PC-3 (cell line): ENCODE measurements at regions not wholly inside any gene's neighbourhood (a gene's known extent, or its start where the extent isn't known, plus 50 kb on each side); places are given as distances from the start of the nearest gene placed in this dataset.

Experiments used
- ATAC-seq: fragments of 200-7000 bp; cut with Tn5 transposase; 2 replicates; pipeline ENCODE4 v1.9.1; 2020; ENCODE audit warnings: mild to moderate bottlenecking, moderate library complexity
- BruUV-seq: library from RNA; stranded (reverse); fragments of 400-500 nt; replicated peaks from 2 replicates; lab custom pipeline; 2021; lab: Mats Ljungman, UMichigan
- CTCF ChIA-PET: fragments of 300-600 bp; sonication (Branson Sonifier 250); formaldehyde crosslinking; loops from one replicate; lab custom pipeline; 2022; ENCODE audit warnings: antibody characterized with exemption; lab: Charles Lee
- POLR2A ChIA-PET: fragments of 300-600 bp; sonication (Branson Sonifier 250); formaldehyde crosslinking; loops from one replicate; lab custom pipeline; 2022; ENCODE audit warnings: antibody characterized with exemption; ENCODE audit not compliant: unreplicated experiment; lab: Charles Lee
- DNase-seq: peaks from one replicate; pipeline ENCODE4 v3.0.0-alpha.2; 2015
- H2AFZ ChIP-seq: fragments of 300-600 bp; sonication (generic); 2 replicates; pipeline ENCODE4 v1.6.0; 2016; ENCODE audit warnings: antibody characterized with exemption, low read length
- H3F3A ChIP-seq: fragments of 300-600 bp; sonication (generic); one replicate; pipeline ENCODE4 v1.6.0; 2017; ENCODE audit warnings: antibody characterized with exemption, low read length, control low read depth, mild to moderate bottlenecking; ENCODE audit not compliant: unreplicated experiment
- H3K27ac ChIP-seq: fragments of 300-600 bp; sonication (generic); 2 replicates; pipeline ENCODE4 v1.5.1; 2016; ENCODE audit warnings: mild to moderate bottlenecking, low read length
- H3K27me3 ChIP-seq: fragments of 300-600 bp; sonication (generic); 2 replicates; pipeline ENCODE4 v1.6.1; 2016; ENCODE audit warnings: low read length, mixed read lengths
- H3K36me3 ChIP-seq: fragments of 300-600 bp; sonication (generic); 2 replicates; pipeline ENCODE4 v1.6.1; 2016; ENCODE audit warnings: low read depth, mixed run types, low read length, mixed read lengths
- H3K4me1 ChIP-seq: fragments of 300-600 bp; sonication (generic); 2 replicates; pipeline ENCODE4 v1.5.1; 2016; ENCODE audit warnings: low read length; ENCODE audit not compliant: insufficient read depth
- H3K4me2 ChIP-seq: fragments of 300-600 bp; sonication (generic); 2 replicates; pipeline ENCODE4 v1.6.0; 2016; ENCODE audit warnings: low read length
- H3K4me3 ChIP-seq: fragments of 300-600 bp; sonication (generic); 2 replicates; pipeline ENCODE4 v1.5.1; 2016; ENCODE audit warnings: mild to moderate bottlenecking, low read length, mixed read lengths
- H3K79me2 ChIP-seq: fragments of 300-600 bp; sonication (generic); 2 replicates; pipeline ENCODE4 v1.6.1; 2017; ENCODE audit warnings: low read length, mixed read lengths
- H3K9ac ChIP-seq: fragments of 300-600 bp; sonication (generic); 2 replicates; pipeline ENCODE4 v1.6.0; 2016; ENCODE audit warnings: mild to moderate bottlenecking, low read length
- H3K9me2 ChIP-seq: fragments of 300-600 bp; sonication (generic); replicated peaks from 2 replicates; pipeline ENCODE4 v1.6.1; 2016; ENCODE audit warnings: mixed run types, low read length, mixed read lengths
- H3K9me3 ChIP-seq: fragments of 300-600 bp; sonication (generic); 2 replicates; pipeline ENCODE4 v1.6.1; 2016; ENCODE audit warnings: low read length, mixed read lengths
- H4K20me1 ChIP-seq: fragments of 300-600 bp; sonication (generic); 2 replicates; pipeline ENCODE4 v1.6.1; 2016; ENCODE audit warnings: low read length, mixed read lengths
- EZH2 ChIP-seq: fragments of 300-600 bp; sonication (generic); IDR thresholded peaks from one replicate; pipeline ENCODE4 v1.6.1; 2017; ENCODE audit warnings: antibody characterized with exemption, mild to moderate bottlenecking, low read length; ENCODE audit not compliant: unreplicated experiment
- EZH2phosphoT487 ChIP-seq: fragments of 300-600 bp; sonication (generic); IDR thresholded peaks from 2 replicates; pipeline ENCODE4 v1.6.1; 2018; ENCODE audit warnings: mild to moderate bottlenecking, antibody characterized with exemption, low read length, borderline replicate concordance
- intact Hi-C: fragments of 100-400 bp; cut with micrococcal nuclease; formaldehyde crosslinking; loops from 2 replicates; pipeline ENCODE4 v1.9.0; 2023
- TF ChIP-seq, protein P1 (sequence below): fragments of 300-600 bp; sonication (generic); conservative IDR thresholded peaks from 2 replicates; pipeline ENCODE4 v1.5.1; 2017; ENCODE audit warnings: antibody characterized with exemption, low read depth, mild to moderate bottlenecking, low read length

DNA sequence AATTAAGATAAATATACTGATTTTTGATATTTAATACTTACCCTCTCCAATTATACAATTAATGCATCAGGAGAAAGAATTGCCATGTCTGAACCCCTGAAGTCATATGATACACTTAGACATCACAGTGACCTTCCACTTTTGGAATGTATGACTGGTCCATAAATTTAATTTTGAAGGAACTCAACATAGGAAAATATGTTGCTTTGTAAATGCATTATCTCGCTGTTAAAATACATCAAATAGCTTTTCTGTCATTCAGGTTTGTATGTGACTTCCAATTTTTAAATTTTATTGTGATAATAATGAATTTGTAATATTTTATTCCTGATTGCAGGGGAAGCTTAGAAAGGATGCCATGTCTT is 631.9 kb upstream of the ANKRD30A start:
- Histone ChIP-seq H3K9me3 (no peaks in the 10 kb centered on the region), H4K20me1 (no peaks in the 10 kb centered on the region), H3K9me2 (no peaks in the 10 kb centered on the region), H3K27me3 (no peaks in the 10 kb centered on the region), H3K9ac (peak overlapping the region; percentile 79), H3K79me2 (no peaks in the 10 kb centered on the region), H3K27ac (peak overlapping the region; percentile 83), H2AFZ (no peak overlapping the region), H3K36me3 (no peaks in the 10 kb centered on the region), H3K4me3 (peak overlapping the region; percentile 2; the same call in 1 of the 2 replicates), H3K4me1 (peaks cover 84% of the 10 kb centered on the region), H3K4me2 (peak overlapping the region; percentile 70), H3F3A (peaks cover 22% of the 10 kb centered on the region)
- TF ChIP-seq EZH2 (no peak), EZH2phosphoT487 (no peak)
- TF ChIP-seq, protein P1, sequence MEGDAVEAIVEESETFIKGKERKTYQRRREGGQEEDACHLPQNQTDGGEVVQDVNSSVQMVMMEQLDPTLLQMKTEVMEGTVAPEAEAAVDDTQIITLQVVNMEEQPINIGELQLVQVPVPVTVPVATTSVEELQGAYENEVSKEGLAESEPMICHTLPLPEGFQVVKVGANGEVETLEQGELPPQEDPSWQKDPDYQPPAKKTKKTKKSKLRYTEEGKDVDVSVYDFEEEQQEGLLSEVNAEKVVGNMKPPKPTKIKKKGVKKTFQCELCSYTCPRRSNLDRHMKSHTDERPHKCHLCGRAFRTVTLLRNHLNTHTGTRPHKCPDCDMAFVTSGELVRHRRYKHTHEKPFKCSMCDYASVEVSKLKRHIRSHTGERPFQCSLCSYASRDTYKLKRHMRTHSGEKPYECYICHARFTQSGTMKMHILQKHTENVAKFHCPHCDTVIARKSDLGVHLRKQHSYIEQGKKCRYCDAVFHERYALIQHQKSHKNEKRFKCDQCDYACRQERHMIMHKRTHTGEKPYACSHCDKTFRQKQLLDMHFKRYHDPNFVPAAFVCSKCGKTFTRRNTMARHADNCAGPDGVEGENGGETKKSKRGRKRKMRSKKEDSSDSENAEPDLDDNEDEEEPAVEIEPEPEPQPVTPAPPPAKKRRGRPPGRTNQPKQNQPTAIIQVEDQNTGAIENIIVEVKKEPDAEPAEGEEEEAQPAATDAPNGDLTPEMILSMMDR = no peak
- DNase-seq = peak; percentile 97
- ChIA-PET CTCF (interaction anchor here (0.6 to 3.2 kb wide), 10 partner anchors 41 to 879 kb away, joined by 3 to 30 read pairs (median 4); no protein-coding TSS in a partner anchor), POLR2A (interaction anchor here (0.5 to 2.4 kb wide), 7 partner anchors 22 to 853 kb away, joined by 3 to 12 read pairs (median 3); no protein-coding TSS in a partner anchor)
- peak; percentile 4; the same call in 1 of the 2 replicates for ATAC-seq
- intact Hi-C loops = loop anchor here (1.0 to 5.0 kb wide), 4 partner anchors 100 to 471 kb away; no protein-coding TSS in a partner anchor
- no TSS peak for BruUV-seq

DNA sequence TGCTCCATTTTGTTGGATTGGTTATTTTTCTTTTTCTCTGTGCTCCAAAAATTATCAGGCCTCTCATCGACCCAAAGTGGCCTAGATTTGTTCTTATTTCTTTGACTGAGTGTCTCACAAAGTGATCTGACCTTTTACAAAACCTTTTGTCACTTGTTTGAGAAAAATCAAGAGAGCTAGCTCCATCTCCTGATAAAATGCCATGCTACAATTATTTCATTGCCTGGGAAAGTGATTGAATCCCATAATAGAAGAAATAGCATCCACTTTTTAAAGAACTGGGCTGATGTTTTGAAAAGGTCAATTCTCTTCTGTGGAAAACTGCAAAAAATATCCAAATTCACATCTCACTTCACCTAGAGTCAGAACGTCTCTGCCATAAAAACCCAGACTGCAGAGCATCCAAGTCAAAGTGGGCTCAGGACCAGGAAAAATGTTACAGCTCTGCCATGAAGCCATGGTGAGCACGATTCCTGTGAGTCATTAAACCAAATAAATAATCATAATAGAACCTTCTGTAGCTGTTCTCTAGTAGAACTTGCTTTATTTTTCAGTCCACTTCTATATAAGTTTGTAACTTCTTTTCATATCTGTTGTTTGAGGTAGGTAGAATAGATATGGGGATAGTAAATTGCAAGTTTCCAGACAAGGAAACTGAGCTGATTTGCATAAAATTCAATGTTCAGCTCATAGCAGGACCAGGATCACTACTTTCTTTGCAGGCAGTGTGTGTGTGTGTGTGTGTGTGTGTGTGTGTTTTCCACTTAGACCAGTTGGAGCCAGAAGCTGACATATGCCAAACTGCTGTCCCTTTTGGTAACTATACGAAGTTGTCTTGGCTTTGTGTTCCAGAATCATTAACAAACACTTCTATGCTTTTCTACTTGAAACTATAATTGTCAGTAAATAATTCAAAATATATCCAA is 632.5 kb upstream of the ANKRD30A start:
- peak overlapping the region; percentile 83 for H3K27ac ChIP-seq
- peak overlapping the region; percentile 79 for H3K9ac ChIP-seq
- peak; percentile 41 for ATAC-seq
- ChIA-PET POLR2A (interaction anchor here (0.5 to 2.4 kb wide), 8 partner anchors 39 to 946 kb away, joined by 3 to 12 read pairs (median 4); no protein-coding TSS in a partner anchor), CTCF (interaction anchor here (0.5 to 3.2 kb wide), 13 partner anchors 42 to 861 kb away, joined by 3 to 30 read pairs (median 5); no protein-coding TSS in a partner anchor)
- no peaks in the 10 kb centered on the region for H3K9me2 ChIP-seq
- intact Hi-C loops = loop anchor here (1.0 to 5.0 kb wide), 4 partner anchors 100 to 471 kb away; no protein-coding TSS in a partner anchor
- H3K4me3 ChIP-seq = peak overlapping the region; percentile 28; the same call in 1 of the 2 replicates
- H3K36me3 ChIP-seq = no peaks in the 10 kb centered on the region
- BruUV-seq = TSS peak; percentile 48
- H3K27me3 ChIP-seq = no peaks in the 10 kb centered on the region
- no peaks in the 10 kb centered on the region for H4K20me1 ChIP-seq
- no peaks in the 10 kb centered on the region for H3K79me2 ChIP-seq
- peaks cover 83% of the 10 kb centered on the region for H3K4me1 ChIP-seq
- TF ChIP-seq EZH2 = no peak
- TF ChIP-seq, protein P1 = peak; percentile 53
- TF ChIP-seq EZH2phosphoT487 = no peak
- H3K4me2 ChIP-seq = peak overlapping the region; percentile 70
- no peaks in the 10 kb centered on the region for H3K9me3 ChIP-seq
- H3F3A ChIP-seq = peaks cover 22% of the 10 kb centered on the region
- peak overlapping the region; percentile 9; the same call in 1 of the 2 replicates for H2AFZ ChIP-seq
- peak; percentile 99 for DNase-seq
